Stomach smooth muscle (tissue), 2 donors: ENCODE measurements at regions not wholly inside any gene's neighbourhood (a gene's known extent, or its start where the extent isn't known, plus 50 kb on each side); places are given as distances from the start of the nearest gene placed in this dataset.

Source experiments
- H3K27ac ChIP-seq: one replicate; pipeline ENCODE4 v1.7.0; 2013; ENCODE audit warnings: mild to moderate bottlenecking, low read length, inconsistent platforms
- H3K27me3 ChIP-seq, 2 donors: one replicate each; pipeline ENCODE4 v1.7.0; 2013; ENCODE audit warnings: low read length in 2 of 2; ENCODE audit not compliant: insufficient read depth in 2 of 2, control insufficient read depth in 1 of 2
- H3K36me3 ChIP-seq, 2 donors: one replicate each; pipeline ENCODE4 v1.7.0; 2013; ENCODE audit warnings: low read length in 2 of 2; ENCODE audit not compliant: control insufficient read depth in 2 of 2, insufficient read depth in 2 of 2
- H3K4me1 ChIP-seq: one replicate; pipeline ENCODE4 v1.7.0; 2013; ENCODE audit warnings: low read length; ENCODE audit not compliant: control insufficient read depth, insufficient read depth
- H3K4me3 ChIP-seq, 2 donors: one replicate each; pipeline ENCODE4 v1.7.0; 2013; ENCODE audit warnings: low read length in 2 of 2
- H3K9ac ChIP-seq, 2 donors: one replicate each; pipeline ENCODE4 v1.7.0; 2013; ENCODE audit warnings: low read length in 2 of 2, mild to moderate bottlenecking in 1 of 2
- H3K9me3 ChIP-seq, 2 donors: one replicate each; pipeline ENCODE4 v1.7.0; 2013; ENCODE audit warnings: low read length in 2 of 2; ENCODE audit not compliant: control insufficient read depth in 2 of 2
- donor health status: healthy.
- donor health status: Pancreatic carcinoma.

- H3K36me3 ChIP-seq: no peaks in the 10 kb centered on the region
- no peak overlapping the region for H3K27ac ChIP-seq
- H3K4me1 ChIP-seq: no peaks in the 10 kb centered on the region
- no peak overlapping the region for H3K4me3 ChIP-seq
- no peak overlapping the region for H3K9ac ChIP-seq
- no peaks in the 10 kb centered on the region for H3K9me3 ChIP-seq
- no peaks in the 10 kb centered on the region for H3K27me3 ChIP-seq
These were observed 734.7 kb downstream of the IRX1 start for GRCh38 chr5:4330327-4330726.

- no peak overlapping the region for H3K27ac ChIP-seq
- no peak overlapping the region for H3K9ac ChIP-seq
- H3K4me1 ChIP-seq: no peaks in the 10 kb centered on the region
- no peaks in the 10 kb centered on the region for H3K27me3 ChIP-seq
- no peaks in the 10 kb centered on the region for H3K9me3 ChIP-seq
- H3K36me3 ChIP-seq: no peaks in the 10 kb centered on the region
- H3K4me3 ChIP-seq: no peak overlapping the region
These were observed 739.4 kb downstream of the IRX1 start for GRCh38 chr5:4335078-4335477.

- Histone ChIP-seq H3K27me3 (no peaks in the 10 kb centered on the region), H3K4me1 (no peaks in the 10 kb centered on the region), H3K9me3 (no peaks in the 10 kb centered on the region), H3K27ac (no peak overlapping the region), H3K36me3 (no peaks in the 10 kb centered on the region), H3K9ac (no peak overlapping the region), H3K4me3 (no peak overlapping the region)
These were observed 741.9 kb downstream of the IRX1 start for GRCh38 chr5:4337519-4337918.

GRCh38 chr5:4339949-4340348 is 744.3 kb downstream of the IRX1 start:
- no peak overlapping the region for H3K27ac ChIP-seq
- H3K4me3 ChIP-seq: no peak overlapping the region
- no peaks in the 10 kb centered on the region for H3K27me3 ChIP-seq
- no peaks in the 10 kb centered on the region for H3K36me3 ChIP-seq
- no peak overlapping the region for H3K9ac ChIP-seq
- no peaks in the 10 kb centered on the region for H3K9me3 ChIP-seq
- no peaks in the 10 kb centered on the region for H3K4me1 ChIP-seq

GRCh38 chr5:4345850-4346249 is 750.2 kb downstream of the IRX1 start:
- no peak overlapping the region for H3K27ac ChIP-seq
- H3K4me1 ChIP-seq: no peaks in the 10 kb centered on the region
- no peaks in the 10 kb centered on the region for H3K27me3 ChIP-seq
- no peak overlapping the region for H3K4me3 ChIP-seq
- H3K9ac ChIP-seq: no peak overlapping the region
- peaks cover 0 to 3% of the 10 kb centered on the region in 2 donors for H3K9me3 ChIP-seq
- no peaks in the 10 kb centered on the region for H3K36me3 ChIP-seq

GRCh38 chr5:4348423-4348822 is 752.8 kb downstream of the IRX1 start:
- H3K36me3 ChIP-seq: no peaks in the 10 kb centered on the region
- peaks cover 0 to 3% of the 10 kb centered on the region in 2 donors for H3K9me3 ChIP-seq
- H3K27ac ChIP-seq: no peak overlapping the region
- no peak overlapping the region for H3K9ac ChIP-seq
- H3K27me3 ChIP-seq: no peaks in the 10 kb centered on the region
- no peak overlapping the region for H3K4me3 ChIP-seq
- no peaks in the 10 kb centered on the region for H3K4me1 ChIP-seq

- H3K27ac ChIP-seq: no peak overlapping the region
- no peaks in the 10 kb centered on the region for H3K36me3 ChIP-seq
- H3K27me3 ChIP-seq: no peaks in the 10 kb centered on the region
- no peak overlapping the region for H3K9ac ChIP-seq
- no peak overlapping the region for H3K4me3 ChIP-seq
- peaks cover 0 to 3% of the 10 kb centered on the region in 2 donors for H3K9me3 ChIP-seq
- H3K4me1 ChIP-seq: no peaks in the 10 kb centered on the region
These were observed 753.3 kb downstream of the IRX1 start for GRCh38 chr5:4348919-4349318.

GRCh38 chr5:4356201-4356600 is 760.6 kb downstream of the IRX1 start:
- Histone ChIP-seq H3K27ac (no peak overlapping the region), H3K9me3 (no peaks in the 10 kb centered on the region), H3K4me3 (no peak overlapping the region), H3K27me3 (no peaks in the 10 kb centered on the region), H3K9ac (no peak overlapping the region), H3K4me1 (no peaks in the 10 kb centered on the region), H3K36me3 (no peaks in the 10 kb centered on the region)

GRCh38 chr5:4359847-4360246 is 764.2 kb downstream of the IRX1 start:
- Histone ChIP-seq H3K4me3 (no peak overlapping the region), H3K9ac (no peak overlapping the region), H3K36me3 (no peaks in the 10 kb centered on the region), H3K9me3 (no peaks in the 10 kb centered on the region), H3K27ac (no peak overlapping the region), H3K27me3 (no peaks in the 10 kb centered on the region), H3K4me1 (no peaks in the 10 kb centered on the region)

- no peak overlapping the region for H3K27ac ChIP-seq
These were observed 766.1 kb downstream of the IRX1 start for GRCh38 chr5:4361753-4362152.

GRCh38 chr5:4362411-4362810 is 766.8 kb downstream of the IRX1 start:
- H3K36me3 ChIP-seq: no peaks in the 10 kb centered on the region
- H3K9ac ChIP-seq: no peak overlapping the region
- no peak overlapping the region for H3K4me3 ChIP-seq
- H3K27ac ChIP-seq: no peak overlapping the region
- H3K9me3 ChIP-seq: no peaks in the 10 kb centered on the region
- no peaks in the 10 kb centered on the region for H3K27me3 ChIP-seq
- no peaks in the 10 kb centered on the region for H3K4me1 ChIP-seq

More at GRCh38 chr5:4361753-4362152, 766.1 kb downstream of the IRX1 start:
- Histone ChIP-seq H3K36me3 (no peaks in the 10 kb centered on the region), H3K4me3 (no peak overlapping the region), H3K9me3 (no peaks in the 10 kb centered on the region), H3K9ac (no peak overlapping the region), H3K4me1 (no peaks in the 10 kb centered on the region), H3K27me3 (no peaks in the 10 kb centered on the region)
